ENCODE measurements at regions not wholly inside any gene's neighbourhood (a gene's known extent, or its start where the extent isn't known, plus 50 kb on each side); places are given as distances from the start of the nearest gene placed in this dataset.

- DNase-seq: peak in 1 of 2 donors; percentile 2
- intact Hi-C loops (cut with DNase I; ENCODE audit: low total_unique reads): no loop called here
- 52 to 79% (median 68%) methylated on average over 4 of the region's 4 CpGs for WGBS, 5 donors
- TF ChIP-seq CTCF (IDR thresholded peaks at IDR 0.05) (no peak), POLR2AphosphoS5 (IDR thresholded peaks at IDR 0.05) (no peak), POLR2A (IDR thresholded peaks at IDR 0.05) (no peak), EP300 (IDR thresholded peaks at IDR 0.05) (no peak)
- H3K27me3 ChIP-seq: no peaks in the 10 kb centered on the region
- no peaks in the 10 kb centered on the region for H3K36me3 ChIP-seq
- H3K9me3 ChIP-seq: no peaks in the 10 kb centered on the region
- H3K27ac ChIP-seq: no peak overlapping the region
- no peak overlapping the region for H3K4me3 ChIP-seq
- no peaks in the 10 kb centered on the region for H3K4me1 ChIP-seq
These were observed 481.9 kb upstream of the SETBP1 start for GRCh38 chr18:44198612-44199284.

DNA sequence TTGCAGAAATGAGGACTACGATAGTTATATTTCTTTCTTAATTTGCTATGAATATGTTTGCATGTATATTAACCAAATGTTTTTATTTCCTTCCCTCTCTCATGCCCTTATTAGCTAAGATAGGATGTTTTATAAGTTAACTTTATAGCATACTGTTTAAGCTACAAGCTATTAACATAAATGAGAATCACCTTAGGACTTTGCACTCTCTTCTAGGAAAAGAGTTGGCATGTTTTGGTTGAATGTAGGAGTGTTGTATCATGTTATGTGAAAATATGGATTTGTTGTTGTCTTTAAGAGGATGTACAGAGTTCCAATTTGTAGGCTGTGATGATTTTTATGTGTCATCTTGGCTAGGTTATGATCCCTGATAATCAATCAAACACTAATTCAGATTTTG, 467.4 kb upstream of the SETBP1 start:
- H3K27me3 ChIP-seq: no peaks in the 10 kb centered on the region
- no peak for TF ChIP-seq POLR2A (IDR thresholded peaks at IDR 0.05)
- TF ChIP-seq CTCF (IDR thresholded peaks at IDR 0.05): no peak
- no peak for TF ChIP-seq EP300 (IDR thresholded peaks at IDR 0.05)
- no peak for TF ChIP-seq POLR2AphosphoS5 (IDR thresholded peaks at IDR 0.05)
- intact Hi-C loops (cut with DNase I; ENCODE audit: low total_unique reads): no loop called here
- H3K9me3 ChIP-seq: no peaks in the 10 kb centered on the region
- DNase-seq: no peak
- no peaks in the 10 kb centered on the region for H3K4me1 ChIP-seq
- WGBS, 5 donors: 82 to 99% (median 88%) methylated on average over 1 of the region's 1 CpG
- no peak overlapping the region for H3K4me3 ChIP-seq
- H3K36me3 ChIP-seq: no peaks in the 10 kb centered on the region
- no peak overlapping the region for H3K27ac ChIP-seq

DNA sequence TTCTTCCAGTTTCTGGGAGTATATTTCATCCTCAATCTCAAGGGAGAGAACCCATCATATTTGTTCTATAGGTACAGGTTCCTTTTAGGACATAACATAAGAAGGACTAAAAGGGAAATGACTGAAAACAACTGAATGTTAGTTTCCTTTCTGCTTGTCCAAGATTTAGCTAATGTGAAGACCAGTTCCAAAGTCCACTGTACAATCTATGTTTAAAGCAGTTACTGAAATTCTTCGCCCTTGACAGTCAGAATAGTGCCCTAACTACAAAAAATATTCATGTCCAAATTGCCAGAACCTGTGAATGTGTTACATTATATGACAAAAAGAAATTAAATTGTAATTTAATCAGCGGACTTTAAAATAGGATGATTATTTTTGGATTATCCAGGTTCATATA, 466.3 kb upstream of the SETBP1 start:
- no peaks in the 10 kb centered on the region for H3K36me3 ChIP-seq
- no peak overlapping the region for H3K27ac ChIP-seq
- no peak overlapping the region for H3K4me3 ChIP-seq
- no peaks in the 10 kb centered on the region for H3K27me3 ChIP-seq
- TF ChIP-seq POLR2AphosphoS5 (IDR thresholded peaks at IDR 0.05) (no peak), EP300 (IDR thresholded peaks at IDR 0.05) (no peak), POLR2A (IDR thresholded peaks at IDR 0.05) (no peak), CTCF (IDR thresholded peaks at IDR 0.05) (no peak)
- WGBS, 5 donors: 62 to 74% (median 70%) methylated on average over 2 of the region's 2 CpGs
- no peaks in the 10 kb centered on the region for H3K9me3 ChIP-seq
- DNase-seq: peak in 1 of 2 donors; percentile 18
- no peaks in the 10 kb centered on the region for H3K4me1 ChIP-seq
- intact Hi-C loops (cut with DNase I; ENCODE audit: low total_unique reads): no loop called here

- H3K27me3 ChIP-seq: no peaks in the 10 kb centered on the region
- H3K36me3 ChIP-seq: no peaks in the 10 kb centered on the region
- no peaks in the 10 kb centered on the region for H3K9me3 ChIP-seq
- no peak for DNase-seq
- H3K4me1 ChIP-seq: no peaks in the 10 kb centered on the region
- TF ChIP-seq POLR2A (IDR thresholded peaks at IDR 0.05) (no peak), POLR2AphosphoS5 (IDR thresholded peaks at IDR 0.05) (no peak), EP300 (IDR thresholded peaks at IDR 0.05) (no peak), CTCF (IDR thresholded peaks at IDR 0.05) (no peak)
- WGBS, 5 donors: 43 to 73% (median 46%) methylated on average over 1 of the region's 1 CpG
- intact Hi-C loops (cut with DNase I; ENCODE audit: low total_unique reads): no loop called here
- no peak overlapping the region for H3K4me3 ChIP-seq
- H3K27ac ChIP-seq: no peak overlapping the region
These were observed 464.5 kb upstream of the SETBP1 start for GRCh38 chr18:44216169-44216568.
